ENCODE measurements at regions not wholly inside any gene's neighbourhood (a gene's known extent, or its start where the extent isn't known, plus 50 kb on each side); places are given as distances from the start of the nearest gene placed in this dataset.

- no peak for DNase-seq
Measured at GRCh38 chr3:82508-82907, 114.1 kb upstream of the CHL1 start.

GRCh38 chr3:83096-83495, 113.5 kb upstream of the CHL1 start:
- DNase-seq, result no peak

GRCh38 chr3:85180-85579, 111.4 kb upstream of the CHL1 start:
- no peak for DNase-seq

GRCh38 chr3:88267-88666, 108.3 kb upstream of the CHL1 start:
- DNase-seq, result no peak

- DNase-seq, result no peak
Measured at GRCh38 chr3:93746-94145, 102.8 kb upstream of the CHL1 start.

GRCh38 chr3:96259-96658, 100.3 kb upstream of the CHL1 start:
- no peak for DNase-seq

GRCh38 chr3:97417-98258, 98.9 kb upstream of the CHL1 start:
- no peak for DNase-seq

GRCh38 chr3:98259-98654, 98.3 kb upstream of the CHL1 start:
- DNase-seq, result no peak

GRCh38 chr3:99506-99905, 97.1 kb upstream of the CHL1 start:
- no peak for DNase-seq

GRCh38 chr3:102484-102883, 94.1 kb upstream of the CHL1 start:
- DNase-seq, result no peak

GRCh38 chr3:103991-104390, 92.6 kb upstream of the CHL1 start:
- DNase-seq, result no peak

GRCh38 chr3:105585-105984, 91.0 kb upstream of the CHL1 start:
- DNase-seq, result no peak

GRCh38 chr3:106619-107018, 89.9 kb upstream of the CHL1 start:
- DNase-seq, result no peak

GRCh38 chr3:111143-112069, 85.2 kb upstream of the CHL1 start:
- no peak for DNase-seq

- DNase-seq, result no peak
Measured at GRCh38 chr3:112773-113172, 83.8 kb upstream of the CHL1 start.

- DNase-seq, result no peak
Measured at GRCh38 chr3:118666-119065, 77.9 kb upstream of the CHL1 start.

- no peak for DNase-seq
Measured at GRCh38 chr3:123341-123740, 73.2 kb upstream of the CHL1 start.

GRCh38 chr3:124557-125179, 71.9 kb upstream of the CHL1 start:
- DNase-seq, result no peak

- DNase-seq, result no peak
Measured at GRCh38 chr3:128515-129172, 67.9 kb upstream of the CHL1 start.

GRCh38 chr3:131151-131888, 65.2 kb upstream of the CHL1 start:
- no peak for DNase-seq

GRCh38 chr3:132378-132777, 64.2 kb upstream of the CHL1 start:
- DNase-seq, result no peak

GRCh38 chr3:132904-133303, 63.7 kb upstream of the CHL1 start:
- DNase-seq, result no peak

All from left hindlimb (tissue), 1 donor.